Esophagus squamous epithelium (tissue), 5 donors: ENCODE measurements at regions not wholly inside any gene's neighbourhood (a gene's known extent, or its start where the extent isn't known, plus 50 kb on each side); places are given as distances from the start of the nearest gene placed in this dataset.

ENCODE experiments used
- DNase-seq: peaks from one replicate; lab custom pipeline; 2025; lab: John Stamatoyannopoulos, UW
- H3K27ac ChIP-seq, 4 donors: fragments of 200-600 bp; sonication (generic); one replicate each; pipeline ENCODE4 v1.5.1; 2016 to 2019; ENCODE audit warnings: mild to moderate bottlenecking in 1 of 4
- H3K27me3 ChIP-seq, 4 donors: fragments of 200-600 bp; sonication (generic); 1 replicate in 3 of 4; 2 replicates in 1 of 4; pipeline versions ENCODE4 v1.5.1 to v1.6.0; 2017 to 2021; ENCODE audit warnings: antibody characterized with exemption in 1 of 4
- H3K36me3 ChIP-seq, 3 donors: fragments of 200-600 bp; sonication (generic); one replicate each; pipeline ENCODE4 v1.5.1; 2016 to 2019
- H3K4me1 ChIP-seq, 3 donors: fragments of 200-600 bp; sonication (generic); one replicate each; pipeline ENCODE4 v1.5.1; 2017 to 2019
- H3K4me3 ChIP-seq, 4 donors: fragments of 200-600 bp; sonication (generic); 1 replicate in 3 of 4; 2 replicates in 1 of 4; pipeline ENCODE4 v1.5.1; 2016 to 2019; ENCODE audit warnings: mild to moderate bottlenecking in 2 of 4, moderate library complexity in 1 of 4
- H3K9me3 ChIP-seq, 3 donors: fragments of 200-600 bp; sonication (generic); one replicate each; pipeline ENCODE4 v1.5.1; 2016 to 2019
- POLR2A ChIP-seq, 4 donors: fragments of 450-650 bp; IDR thresholded peaks; one replicate each; pipeline ENCODE4 v1.6.1; 2017; ENCODE audit warnings: antibody characterized with exemption in 4 of 4, mild to moderate bottlenecking in 4 of 4, moderate library complexity in 3 of 4
- WGBS, 2 donors: methylation state at CpG; one replicate each; pipeline ENCODE4 v1.1.5; 2018; 5-methylcytosine and 5-hydroxymethylcytosine counted together
- intact Hi-C: fragments of 100-400 bp; cut with DNase I; formaldehyde crosslinking; loops from one replicate; pipeline ENCODE4 v1.15.0; 2022
- TF ChIP-seq, protein P1 (sequence below), 6 experiments: fragments of 450-650 bp in 4 of 6; fragments of 200-600 bp in 2 of 6; sonication (generic) in 2 of 6; IDR thresholded peaks; one replicate each; pipeline ENCODE4 v1.5.1; 2016 to 2019; ENCODE audit warnings: antibody characterized with exemption in 6 of 6, mild to moderate bottlenecking in 4 of 6, moderate library complexity in 4 of 6
- donor health status: DM: yes; HTN: yes; CAD: no.

DNA sequence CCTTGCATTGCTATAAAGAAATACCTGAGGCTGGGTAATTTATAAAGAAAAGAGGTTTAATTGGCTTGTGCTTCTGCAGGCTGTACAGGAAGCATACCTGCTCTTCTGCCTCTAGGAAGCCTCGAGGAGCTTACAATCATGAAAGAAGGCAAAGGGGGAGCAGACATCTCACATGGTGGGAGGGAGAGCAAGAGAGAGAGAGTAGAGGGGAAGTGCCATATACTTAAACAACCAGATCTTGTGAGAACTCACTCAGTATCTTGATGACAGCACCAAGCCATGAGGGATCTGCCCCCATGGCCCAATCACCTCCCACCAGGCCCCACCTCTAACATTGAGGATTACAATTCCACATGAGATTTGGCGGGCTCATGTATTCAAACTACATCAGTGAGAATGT, 79.1 kb upstream of the HECW1 start:
- Histone ChIP-seq H3K27ac (no peak overlapping the region), H3K4me1 (peaks cover 0 to 3% (median 0%) of the 10 kb centered on the region in 3 donors), H3K9me3 (no peaks in the 10 kb centered on the region), H3K27me3 (no peaks in the 10 kb centered on the region), H3K4me3 (no peak overlapping the region), H3K36me3 (no peaks in the 10 kb centered on the region)
- intact Hi-C loops = no loop called here
- no peak for DNase-seq
- WGBS, 2 donors = 68 to 69% methylated on average over 2 of the region's 2 CpGs
- TF ChIP-seq, protein P1, sequence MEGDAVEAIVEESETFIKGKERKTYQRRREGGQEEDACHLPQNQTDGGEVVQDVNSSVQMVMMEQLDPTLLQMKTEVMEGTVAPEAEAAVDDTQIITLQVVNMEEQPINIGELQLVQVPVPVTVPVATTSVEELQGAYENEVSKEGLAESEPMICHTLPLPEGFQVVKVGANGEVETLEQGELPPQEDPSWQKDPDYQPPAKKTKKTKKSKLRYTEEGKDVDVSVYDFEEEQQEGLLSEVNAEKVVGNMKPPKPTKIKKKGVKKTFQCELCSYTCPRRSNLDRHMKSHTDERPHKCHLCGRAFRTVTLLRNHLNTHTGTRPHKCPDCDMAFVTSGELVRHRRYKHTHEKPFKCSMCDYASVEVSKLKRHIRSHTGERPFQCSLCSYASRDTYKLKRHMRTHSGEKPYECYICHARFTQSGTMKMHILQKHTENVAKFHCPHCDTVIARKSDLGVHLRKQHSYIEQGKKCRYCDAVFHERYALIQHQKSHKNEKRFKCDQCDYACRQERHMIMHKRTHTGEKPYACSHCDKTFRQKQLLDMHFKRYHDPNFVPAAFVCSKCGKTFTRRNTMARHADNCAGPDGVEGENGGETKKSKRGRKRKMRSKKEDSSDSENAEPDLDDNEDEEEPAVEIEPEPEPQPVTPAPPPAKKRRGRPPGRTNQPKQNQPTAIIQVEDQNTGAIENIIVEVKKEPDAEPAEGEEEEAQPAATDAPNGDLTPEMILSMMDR (IDR thresholded peaks at IDR 0.05) = no peak
- TF ChIP-seq POLR2A (IDR thresholded peaks at IDR 0.05) = no peak

DNA sequence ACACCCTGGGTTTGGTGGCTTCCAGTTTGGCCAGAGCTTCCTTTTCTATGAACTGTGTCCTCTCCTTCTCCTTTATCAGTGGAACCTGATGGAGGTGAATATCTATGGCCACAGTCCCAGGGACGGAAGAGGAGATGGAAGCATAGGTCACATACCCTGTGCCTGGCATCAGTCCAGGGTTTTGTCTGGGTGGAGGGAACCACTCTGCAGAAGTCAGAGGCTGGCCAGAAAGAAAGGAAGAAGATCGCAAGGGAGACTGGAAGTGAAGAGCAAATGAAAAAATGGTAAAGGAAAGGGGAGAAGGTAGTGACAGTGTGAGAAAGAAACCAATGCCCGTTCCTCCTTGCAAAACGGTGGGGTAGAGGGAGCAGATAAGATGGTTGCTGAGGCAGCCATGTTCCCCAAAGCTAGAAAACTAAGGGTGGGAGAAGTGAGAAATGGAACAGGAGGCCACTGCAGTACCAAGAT, 77.9 kb upstream of the HECW1 start:
- Histone ChIP-seq H3K4me3 (no peak overlapping the region), H3K36me3 (no peaks in the 10 kb centered on the region), H3K27ac (no peak overlapping the region), H3K27me3 (no peaks in the 10 kb centered on the region), H3K9me3 (no peaks in the 10 kb centered on the region), H3K4me1 (peaks cover 0 to 3% (median 0%) of the 10 kb centered on the region in 3 donors)
- no peak for DNase-seq
- WGBS, 2 donors = 81 to 90% methylated on average over 4 of the region's 4 CpGs
- TF ChIP-seq POLR2A (IDR thresholded peaks at IDR 0.05) = no peak
- intact Hi-C loops = no loop called here

DNA sequence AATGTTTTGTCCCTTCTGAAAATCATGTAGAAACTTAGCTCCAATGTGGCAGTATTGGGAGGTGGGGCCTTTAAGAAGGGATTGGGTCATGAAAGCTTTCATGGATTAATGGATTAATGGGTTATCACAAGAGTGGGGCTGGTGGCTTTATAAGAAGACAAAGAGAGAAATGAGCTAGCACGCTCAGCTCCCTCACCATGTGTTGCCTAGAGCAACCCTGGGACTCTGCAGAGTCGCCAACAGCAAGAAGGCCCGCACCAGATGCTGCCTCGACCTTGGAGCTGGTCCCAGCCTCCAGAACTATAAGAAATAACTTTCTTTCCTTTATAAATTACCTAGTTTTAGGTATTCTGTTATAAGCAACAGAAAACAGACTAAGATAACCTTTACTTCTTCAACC, 74.9 kb upstream of the HECW1 start:
- DNase-seq = no peak
- no peak for TF ChIP-seq POLR2A (IDR thresholded peaks at IDR 0.05)
- TF ChIP-seq, protein P1 (IDR thresholded peaks at IDR 0.05) = no peak
- Histone ChIP-seq H3K27ac (no peak overlapping the region), H3K27me3 (no peaks in the 10 kb centered on the region), H3K9me3 (no peaks in the 10 kb centered on the region), H3K4me1 (peaks cover 0 to 3% (median 0%) of the 10 kb centered on the region in 3 donors), H3K36me3 (no peaks in the 10 kb centered on the region), H3K4me3 (no peak overlapping the region)
- intact Hi-C loops = no loop called here
- WGBS, 2 donors = 63 to 69% methylated on average over 4 of the region's 4 CpGs

DNA sequence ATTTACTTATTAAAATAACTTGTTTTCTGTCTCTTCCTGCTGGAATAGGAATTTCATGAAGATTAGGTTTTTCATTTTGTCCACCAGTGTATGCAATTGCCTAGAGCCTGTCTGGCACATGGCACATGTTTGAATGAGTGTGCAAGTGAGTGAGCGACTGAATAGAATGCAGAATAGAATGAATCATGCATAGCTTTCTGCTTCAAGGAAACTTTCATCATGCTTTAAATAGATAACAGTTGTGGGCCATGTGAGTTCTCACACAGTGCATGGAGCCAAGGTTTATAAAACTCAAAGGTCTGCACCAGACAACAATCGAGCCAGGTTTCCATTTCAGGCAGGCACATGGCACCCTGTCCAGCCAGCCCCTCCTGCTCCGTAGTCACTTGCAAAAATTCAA, 74.2 kb upstream of the HECW1 start:
- WGBS, 2 donors = 30 to 37% methylated on average over 3 of the region's 3 CpGs
- Histone ChIP-seq H3K27ac (no peak overlapping the region), H3K27me3 (no peaks in the 10 kb centered on the region), H3K4me3 (no peak overlapping the region), H3K9me3 (no peaks in the 10 kb centered on the region), H3K36me3 (no peaks in the 10 kb centered on the region), H3K4me1 (peaks cover 0 to 3% (median 0%) of the 10 kb centered on the region in 3 donors)
- TF ChIP-seq, protein P1 (IDR thresholded peaks at IDR 0.05) = no peak
- TF ChIP-seq POLR2A (IDR thresholded peaks at IDR 0.05) = no peak
- intact Hi-C loops = no loop called here
- DNase-seq = no peak

DNA sequence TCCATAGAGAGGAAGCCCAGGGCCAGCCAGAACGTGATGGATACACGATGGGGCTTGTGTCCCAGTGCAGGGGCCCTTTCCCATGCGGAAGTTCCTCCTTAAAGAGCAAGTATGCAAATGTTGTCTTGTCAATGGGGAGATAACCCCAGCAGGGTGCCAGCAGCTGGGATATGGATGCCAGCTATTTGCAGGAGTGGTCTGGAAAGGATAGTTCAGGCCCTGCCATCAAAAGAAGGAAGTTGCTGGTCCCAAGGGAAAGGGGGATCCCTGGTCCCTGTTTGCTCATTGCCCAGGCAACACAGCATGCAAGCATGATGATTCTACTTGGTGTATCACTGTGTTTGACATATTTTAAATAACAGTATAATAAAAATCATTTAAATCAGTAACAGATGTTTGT, 73.1 kb upstream of the HECW1 start:
- WGBS, 2 donors = 30 to 31% methylated on average over 3 of the region's 3 CpGs
- H3K27ac ChIP-seq = no peak overlapping the region
- no peaks in the 10 kb centered on the region for H3K27me3 ChIP-seq
- H3K9me3 ChIP-seq = no peaks in the 10 kb centered on the region
- intact Hi-C loops = no loop called here
- DNase-seq = no peak
- H3K4me3 ChIP-seq = no peak overlapping the region
- H3K36me3 ChIP-seq = no peaks in the 10 kb centered on the region
- H3K4me1 ChIP-seq = peaks cover 0 to 3% (median 0%) of the 10 kb centered on the region in 3 donors
- TF ChIP-seq, protein P1 (IDR thresholded peaks at IDR 0.05) = no peak
- no peak for TF ChIP-seq POLR2A (IDR thresholded peaks at IDR 0.05)

DNA sequence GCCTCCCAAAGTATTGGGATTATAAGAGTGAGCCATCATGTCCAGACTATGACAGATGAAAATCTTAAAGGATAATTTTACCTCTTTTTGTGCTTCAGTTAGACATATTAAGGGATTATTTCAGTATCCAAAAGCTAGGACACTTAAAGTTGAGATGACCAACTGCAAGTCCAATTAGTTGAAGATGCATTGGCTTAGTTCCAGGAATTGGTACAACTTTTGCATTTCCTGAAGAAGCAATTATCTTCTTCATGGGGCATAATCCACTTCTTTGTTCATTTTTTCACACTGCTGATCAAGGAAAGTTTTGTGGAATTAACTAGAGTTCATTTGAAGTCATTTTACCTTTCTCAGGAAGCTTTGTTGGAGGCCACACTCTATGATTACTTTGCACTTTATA, 72.0 kb upstream of the HECW1 start:
- H3K4me1 ChIP-seq = peaks cover 0 to 3% (median 0%) of the 10 kb centered on the region in 3 donors
- H3K27ac ChIP-seq = no peak overlapping the region
- no peak overlapping the region for H3K4me3 ChIP-seq
- no peaks in the 10 kb centered on the region for H3K36me3 ChIP-seq
- no peak for DNase-seq
- intact Hi-C loops = no loop called here
- H3K9me3 ChIP-seq = no peaks in the 10 kb centered on the region
- TF ChIP-seq, protein P1 (IDR thresholded peaks at IDR 0.05) = no peak
- TF ChIP-seq POLR2A (IDR thresholded peaks at IDR 0.05) = no peak
- no peaks in the 10 kb centered on the region for H3K27me3 ChIP-seq
